Stimulated activated naive CD4-positive, alpha-beta T cell (primary cell): ENCODE measurements at regions not wholly inside any gene's neighbourhood (a gene's known extent, or its start where the extent isn't known, plus 50 kb on each side); places are given as distances from the start of the nearest gene placed in this dataset.
"Not testable (repeated sequence)": the region's sequence is repeated elsewhere in the genome, so short reads cannot be mapped to it uniquely, and the experiment has no call there.

Experiments
- DNase-seq, 6 experiments: peaks; one replicate each; lab custom pipeline; 2025; lab: John Stamatoyannopoulos, UW

- DNase-seq = no peak
Observed at GRCh38 chr3:118075873-118076272, 958.8 kb downstream of the IGSF11 start.

GRCh38 chr3:118077332-118077731 lies 957.3 kb downstream of the IGSF11 start:
- DNase-seq = no peak

GRCh38 chr3:118080889-118081288 lies 953.8 kb downstream of the IGSF11 start:
- no peak for DNase-seq

- no peak for DNase-seq
Observed at GRCh38 chr3:118088696-118089095, 946.0 kb downstream of the IGSF11 start.

- no peak for DNase-seq
Observed at GRCh38 chr3:118089563-118089962, 945.1 kb downstream of the IGSF11 start.

GRCh38 chr3:118097226-118097625 lies 937.4 kb downstream of the IGSF11 start:
- DNase-seq = no peak

GRCh38 chr3:118097660-118098059 lies 937.0 kb downstream of the IGSF11 start:
- no peak for DNase-seq

- no peak for DNase-seq
Observed at GRCh38 chr3:118098827-118099226, 935.8 kb downstream of the IGSF11 start.

- DNase-seq = no peak
Observed at GRCh38 chr3:118101891-118102290, 932.8 kb downstream of the IGSF11 start.

- DNase-seq = no peak
Observed at GRCh38 chr3:118102737-118103136, 931.9 kb downstream of the IGSF11 start.

GRCh38 chr3:118108201-118108600 lies 926.4 kb downstream of the IGSF11 start:
- no peak for DNase-seq

- DNase-seq = no peak
Observed at GRCh38 chr3:118108769-118109168, 925.9 kb downstream of the IGSF11 start.

- no peak for DNase-seq
Observed at GRCh38 chr3:118110211-118110610, 924.4 kb downstream of the IGSF11 start.

- no peak for DNase-seq
Observed at GRCh38 chr3:118116991-118117390, 917.7 kb downstream of the IGSF11 start.

GRCh38 chr3:118126751-118127150 lies 907.9 kb downstream of the IGSF11 start:
- no peak for DNase-seq

- DNase-seq = no peak
Observed at GRCh38 chr3:118127992-118128391, 906.7 kb downstream of the IGSF11 start.

- DNase-seq = no peak
Observed at GRCh38 chr3:118128886-118129285, 905.8 kb downstream of the IGSF11 start.

GRCh38 chr3:118137778-118138177 lies 896.9 kb downstream of the IGSF11 start:
- no peak for DNase-seq

- no peak for DNase-seq
Observed at GRCh38 chr3:118144919-118145318, 889.7 kb downstream of the IGSF11 start.

- no peak for DNase-seq
Observed at GRCh38 chr3:118146658-118147375, 887.8 kb downstream of the IGSF11 start.

- DNase-seq = no peak
Observed at GRCh38 chr3:118151164-118151563, 883.5 kb downstream of the IGSF11 start.

- not testable (repeated sequence) for DNase-seq
Observed at GRCh38 chr3:118162627-118163588, 871.7 kb downstream of the IGSF11 start.

- DNase-seq = no peak
Observed at GRCh38 chr3:118165413-118165812, 869.2 kb downstream of the IGSF11 start.
